ENCODE measurements at regions not wholly inside any gene's neighbourhood (a gene's known extent, or its start where the extent isn't known, plus 50 kb on each side); places are given as distances from the start of the nearest gene placed in this dataset.

DNA sequence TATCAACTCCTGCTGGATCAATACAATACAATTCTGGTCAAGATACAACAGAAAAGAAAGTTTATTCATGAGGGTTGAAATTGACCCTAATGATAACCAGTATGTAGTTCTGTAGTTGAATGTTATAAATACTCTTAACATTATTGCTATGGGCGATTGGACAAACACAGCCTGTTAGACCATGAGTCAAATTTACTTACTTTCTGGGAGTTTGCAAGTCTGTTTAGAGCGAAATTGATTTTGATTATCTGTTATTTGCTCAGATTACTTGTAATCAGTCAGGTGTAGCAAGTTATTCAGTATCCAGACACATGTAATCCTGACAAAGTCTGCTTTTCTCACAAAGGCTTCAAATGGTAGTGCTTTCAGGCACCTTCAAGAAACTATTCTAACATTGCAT lies 216.6 kb upstream of the B3GALT2 start:
- TF ChIP-seq EZH2 (IDR thresholded peaks at IDR 0.05; ENCODE audit: borderline replicate concordance, low read length): no peak
- TF ChIP-seq, protein P1, sequence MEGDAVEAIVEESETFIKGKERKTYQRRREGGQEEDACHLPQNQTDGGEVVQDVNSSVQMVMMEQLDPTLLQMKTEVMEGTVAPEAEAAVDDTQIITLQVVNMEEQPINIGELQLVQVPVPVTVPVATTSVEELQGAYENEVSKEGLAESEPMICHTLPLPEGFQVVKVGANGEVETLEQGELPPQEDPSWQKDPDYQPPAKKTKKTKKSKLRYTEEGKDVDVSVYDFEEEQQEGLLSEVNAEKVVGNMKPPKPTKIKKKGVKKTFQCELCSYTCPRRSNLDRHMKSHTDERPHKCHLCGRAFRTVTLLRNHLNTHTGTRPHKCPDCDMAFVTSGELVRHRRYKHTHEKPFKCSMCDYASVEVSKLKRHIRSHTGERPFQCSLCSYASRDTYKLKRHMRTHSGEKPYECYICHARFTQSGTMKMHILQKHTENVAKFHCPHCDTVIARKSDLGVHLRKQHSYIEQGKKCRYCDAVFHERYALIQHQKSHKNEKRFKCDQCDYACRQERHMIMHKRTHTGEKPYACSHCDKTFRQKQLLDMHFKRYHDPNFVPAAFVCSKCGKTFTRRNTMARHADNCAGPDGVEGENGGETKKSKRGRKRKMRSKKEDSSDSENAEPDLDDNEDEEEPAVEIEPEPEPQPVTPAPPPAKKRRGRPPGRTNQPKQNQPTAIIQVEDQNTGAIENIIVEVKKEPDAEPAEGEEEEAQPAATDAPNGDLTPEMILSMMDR (IDR thresholded peaks at IDR 0.05; ENCODE audit: low read length): no peak
- Histone ChIP-seq H3K27me3 (ENCODE audit: insufficient read depth, low read length) (no peaks in the 10 kb centered on the region), H3K9ac (ENCODE audit: low read length) (no peak overlapping the region), H3K9me3 (ENCODE audit: low read length) (no peaks in the 10 kb centered on the region), H3K4me3 (ENCODE audit: low read depth, low read length, poor library complexity, severe bottlenecking) (no peak overlapping the region), H2AFZ (ENCODE audit: low read length) (no peak overlapping the region), H3K9me2 (ENCODE audit: low read depth, low read length) (no peaks in the 10 kb centered on the region), H3F3A (ENCODE audit: insufficient read depth, low read length) (no peaks in the 10 kb centered on the region), H3K79me2 (ENCODE audit: insufficient read depth, low read length) (no peaks in the 10 kb centered on the region), H4K20me1 (ENCODE audit: insufficient read depth, low read length) (no peaks in the 10 kb centered on the region), H3K4me2 (ENCODE audit: low read length) (no peak overlapping the region), H3K4me1 (ENCODE audit: insufficient read depth, low read length, severe bottlenecking) (no peaks in the 10 kb centered on the region), H3K36me3 (ENCODE audit: insufficient read depth, low read length) (no peaks in the 10 kb centered on the region), H3K27ac (ENCODE audit: low read depth, low read length, poor library complexity, severe bottlenecking) (no peak overlapping the region)

DNA sequence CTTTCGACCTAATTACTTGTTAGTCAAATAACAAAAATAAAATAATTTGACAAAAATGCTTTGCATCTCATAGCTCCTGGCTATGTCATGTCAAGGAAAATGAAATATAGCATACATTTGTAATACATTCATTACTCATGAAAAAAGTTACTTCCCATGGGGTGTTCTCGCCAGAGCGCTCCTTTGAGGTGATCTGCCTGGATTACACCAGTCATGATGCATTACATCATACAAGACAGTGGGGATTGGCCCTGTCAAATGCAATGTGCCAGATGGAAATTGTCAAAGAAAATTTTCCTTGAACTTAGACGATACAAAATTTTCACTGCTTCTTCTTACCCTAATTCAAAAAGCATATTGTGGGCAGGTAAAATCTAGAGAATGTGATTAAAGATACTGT lies 215.6 kb upstream of the B3GALT2 start:
- Histone ChIP-seq H3K36me3 (ENCODE audit: insufficient read depth, low read length) (no peaks in the 10 kb centered on the region), H4K20me1 (ENCODE audit: insufficient read depth, low read length) (no peaks in the 10 kb centered on the region), H3K79me2 (ENCODE audit: insufficient read depth, low read length) (no peaks in the 10 kb centered on the region), H2AFZ (ENCODE audit: low read length) (no peak overlapping the region), H3F3A (ENCODE audit: insufficient read depth, low read length) (no peaks in the 10 kb centered on the region), H3K9ac (ENCODE audit: low read length) (no peak overlapping the region), H3K4me3 (ENCODE audit: low read depth, low read length, poor library complexity, severe bottlenecking) (no peak overlapping the region), H3K27ac (ENCODE audit: low read depth, low read length, poor library complexity, severe bottlenecking) (no peak overlapping the region), H3K4me1 (ENCODE audit: insufficient read depth, low read length, severe bottlenecking) (no peaks in the 10 kb centered on the region), H3K4me2 (ENCODE audit: low read length) (no peak overlapping the region), H3K9me2 (ENCODE audit: low read depth, low read length) (no peaks in the 10 kb centered on the region), H3K27me3 (ENCODE audit: insufficient read depth, low read length) (no peaks in the 10 kb centered on the region), H3K9me3 (ENCODE audit: low read length) (no peaks in the 10 kb centered on the region)
- TF ChIP-seq, protein P1 (IDR thresholded peaks at IDR 0.05; ENCODE audit: low read length): no peak
- TF ChIP-seq EZH2 (IDR thresholded peaks at IDR 0.05; ENCODE audit: borderline replicate concordance, low read length): no peak

DNA sequence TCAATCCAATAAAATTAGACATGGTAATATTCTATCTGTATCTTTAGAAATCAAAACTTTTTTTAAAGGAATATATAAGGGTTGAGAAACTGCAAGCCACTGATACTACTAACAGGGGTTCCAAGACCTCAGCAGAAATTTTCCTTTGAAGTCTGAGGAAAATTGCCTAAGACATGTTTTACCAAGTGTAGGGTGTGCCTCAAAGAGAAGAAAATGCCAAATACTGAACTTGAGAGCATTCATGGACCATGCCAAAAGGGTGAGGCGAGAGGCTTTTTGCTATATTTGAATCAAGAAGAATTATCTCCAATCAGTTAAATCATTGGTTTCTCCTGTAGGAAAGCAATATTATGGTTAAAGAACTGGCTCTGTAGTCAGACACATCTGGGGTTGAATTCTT lies 207.9 kb upstream of the B3GALT2 start:
- no peaks in the 10 kb centered on the region for H3F3A ChIP-seq (ENCODE audit: insufficient read depth, low read length)
- no peaks in the 10 kb centered on the region for H3K79me2 ChIP-seq (ENCODE audit: insufficient read depth, low read length)
- H2AFZ ChIP-seq (ENCODE audit: low read length): no peak overlapping the region
- H3K27ac ChIP-seq (ENCODE audit: low read depth, low read length, poor library complexity, severe bottlenecking): no peak overlapping the region
- TF ChIP-seq, protein P1 (IDR thresholded peaks at IDR 0.05; ENCODE audit: low read length): no peak
- TF ChIP-seq EZH2 (IDR thresholded peaks at IDR 0.05; ENCODE audit: borderline replicate concordance, low read length): no peak
- no peaks in the 10 kb centered on the region for H3K36me3 ChIP-seq (ENCODE audit: insufficient read depth, low read length)
- no peak overlapping the region for H3K4me2 ChIP-seq (ENCODE audit: low read length)
- no peaks in the 10 kb centered on the region for H3K4me1 ChIP-seq (ENCODE audit: insufficient read depth, low read length, severe bottlenecking)
- no peak overlapping the region for H3K9ac ChIP-seq (ENCODE audit: low read length)
- no peaks in the 10 kb centered on the region for H4K20me1 ChIP-seq (ENCODE audit: insufficient read depth, low read length)
- no peaks in the 10 kb centered on the region for H3K9me2 ChIP-seq (ENCODE audit: low read depth, low read length)
- no peaks in the 10 kb centered on the region for H3K27me3 ChIP-seq (ENCODE audit: insufficient read depth, low read length)
- no peaks in the 10 kb centered on the region for H3K9me3 ChIP-seq (ENCODE audit: low read length)
- H3K4me3 ChIP-seq (ENCODE audit: low read depth, low read length, poor library complexity, severe bottlenecking): no peak overlapping the region
